DMS79 treated with DMSO at 0.1 percent for 48 hours (cell line): ENCODE measurements at regions not wholly inside any gene's neighbourhood (a gene's known extent, or its start where the extent isn't known, plus 50 kb on each side); places are given as distances from the start of the nearest gene placed in this dataset.

Source experiments
- DNase-seq: peaks from one replicate; lab custom pipeline; 2025; lab: John Stamatoyannopoulos, UW

DNA sequence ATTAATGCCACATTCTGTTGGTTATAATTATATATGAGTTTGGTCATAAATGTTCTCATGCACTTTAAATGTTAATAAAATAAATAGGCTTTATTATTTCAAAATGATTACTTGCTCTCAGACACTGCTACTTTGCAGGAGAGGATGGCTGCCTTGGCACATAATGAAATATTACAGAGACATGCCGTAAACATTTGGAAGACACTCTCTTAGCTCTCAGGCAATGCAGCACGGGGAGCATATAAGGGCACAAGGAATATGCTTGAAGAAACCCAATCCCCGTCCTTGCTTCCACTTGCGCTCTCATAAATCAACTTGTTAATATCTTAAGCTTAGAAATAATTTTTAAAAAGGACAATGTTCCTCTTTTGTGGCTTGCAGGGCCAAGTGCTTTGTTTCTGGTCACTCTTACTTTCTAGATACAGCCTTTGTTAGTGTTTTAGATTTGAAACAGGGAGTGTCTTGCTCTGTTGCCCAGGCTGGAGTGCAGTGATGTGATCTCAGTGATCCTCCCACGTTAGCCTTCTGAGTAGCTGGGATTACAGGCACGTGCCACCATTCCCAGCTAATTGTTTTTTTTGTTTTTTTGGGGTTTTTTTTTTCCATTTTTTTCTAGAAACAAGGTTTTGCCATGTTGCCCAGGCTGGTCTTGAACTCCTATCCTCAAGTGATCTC is 445.0 kb downstream of the SPRY1 start:
- DNase-seq, result no peak

DNA sequence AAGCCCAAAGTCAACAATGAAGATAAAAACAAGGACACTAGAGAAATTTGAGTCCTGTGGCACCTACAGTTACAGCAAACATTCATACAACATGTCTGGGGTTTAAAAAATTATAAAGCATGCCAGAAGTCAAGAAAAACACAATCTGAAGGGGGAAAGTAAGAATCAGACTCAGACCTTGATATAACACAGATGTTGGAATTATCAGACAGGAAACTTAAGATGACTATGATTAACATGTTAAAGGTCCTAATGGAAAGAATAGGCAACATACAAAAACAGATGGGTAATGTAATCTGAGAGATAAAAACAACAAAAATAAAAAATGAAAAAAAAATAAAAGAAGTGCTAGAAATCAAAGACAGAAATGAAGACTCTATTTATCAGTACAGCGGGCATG is 446.5 kb downstream of the SPRY1 start:
- no peak for DNase-seq

DNA sequence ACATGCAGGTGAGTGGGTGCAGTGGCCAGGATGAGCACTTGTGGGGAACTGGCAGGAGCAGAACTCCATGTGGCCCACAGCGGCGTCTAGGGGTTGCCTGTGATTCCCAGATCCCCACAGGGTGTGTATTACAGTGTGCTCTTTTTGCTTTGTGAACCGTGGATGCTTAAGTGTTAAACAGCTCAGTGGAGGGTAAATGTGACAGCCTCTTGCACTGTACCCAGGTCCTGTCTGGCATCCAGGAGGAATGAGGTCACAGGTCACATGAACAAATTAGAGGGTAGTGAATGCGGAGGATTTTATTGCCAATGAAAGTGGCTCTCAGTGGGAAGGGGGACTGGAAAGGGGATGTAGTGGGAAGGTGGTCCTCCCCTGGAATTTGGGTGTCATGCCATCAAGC is 447.8 kb downstream of the SPRY1 start:
- no peak for DNase-seq

DNA sequence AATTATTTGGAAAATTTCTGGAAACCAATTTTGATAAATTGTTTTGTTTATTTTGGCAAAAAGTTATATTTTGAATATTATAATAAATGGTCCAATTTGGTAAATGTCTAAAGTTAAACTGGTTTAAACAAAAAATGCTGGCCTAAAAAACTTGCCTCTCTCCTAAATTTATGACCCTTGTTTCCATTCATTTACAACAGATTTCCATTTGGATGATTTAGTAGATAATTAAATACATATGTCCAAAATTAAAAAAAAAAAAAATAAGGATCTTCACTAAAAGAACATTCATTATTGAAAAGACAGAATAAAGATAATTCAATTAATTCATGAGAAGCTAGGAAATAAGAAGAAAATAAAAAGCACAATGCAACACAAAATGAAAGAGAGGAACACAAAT is 449.5 kb downstream of the SPRY1 start:
- DNase-seq, result no peak

DNA sequence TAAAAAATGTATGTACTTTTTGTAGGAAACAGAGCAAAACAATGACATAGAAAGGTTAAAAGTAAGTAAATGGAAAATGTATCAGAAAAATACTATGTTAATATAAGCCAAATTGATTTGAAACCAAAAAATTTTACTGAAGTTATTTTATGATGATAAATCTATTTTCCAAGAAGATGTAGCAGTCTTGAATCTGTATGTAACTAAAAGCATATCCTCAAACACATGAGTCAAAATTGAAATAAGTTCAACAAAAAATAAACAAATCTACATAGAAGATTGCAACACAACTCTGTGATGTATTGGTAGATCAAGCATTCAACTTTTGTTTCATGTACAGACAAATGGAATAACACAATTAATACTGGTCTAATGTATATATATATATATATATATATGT is 450.0 kb downstream of the SPRY1 start:
- no peak for DNase-seq

DNA sequence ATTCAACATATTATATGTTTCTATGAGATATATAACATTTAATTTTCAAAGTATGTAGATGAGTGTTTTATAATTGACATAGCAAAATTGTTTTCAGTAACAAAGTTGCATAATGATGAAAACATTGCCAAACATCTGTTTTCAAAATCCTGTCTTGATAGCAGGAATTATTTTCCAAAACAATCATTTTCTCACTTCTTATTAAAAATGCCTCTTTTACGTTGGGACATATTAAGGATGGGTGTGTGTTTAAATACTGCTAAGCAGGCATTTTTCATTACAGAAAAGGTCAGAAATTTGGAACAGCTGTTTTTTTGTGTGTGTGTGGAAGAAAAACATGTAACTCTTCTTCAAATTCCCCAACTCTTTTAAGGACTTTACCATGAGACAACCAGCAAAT is 452.0 kb downstream of the SPRY1 start:
- DNase-seq, result no peak

DNA sequence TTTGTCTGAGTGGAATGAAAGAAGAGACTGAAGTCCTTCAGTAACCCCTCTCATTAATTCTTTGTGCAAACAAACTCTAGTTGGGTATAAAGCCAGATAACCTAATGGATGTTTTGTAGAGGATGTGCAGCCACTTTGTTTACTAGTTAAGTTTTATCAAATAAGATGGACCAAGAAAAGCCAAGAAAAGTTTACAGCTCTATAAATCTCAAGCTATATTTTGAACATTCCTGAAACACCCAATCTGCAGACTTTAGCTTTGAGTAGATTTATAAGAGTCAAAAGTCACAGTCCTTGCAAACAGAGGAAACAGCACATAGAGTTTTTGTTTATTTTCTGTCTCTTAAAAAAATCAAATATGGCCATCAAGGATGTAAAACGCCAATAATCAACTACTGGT is 452.9 kb downstream of the SPRY1 start:
- no peak for DNase-seq

DNA sequence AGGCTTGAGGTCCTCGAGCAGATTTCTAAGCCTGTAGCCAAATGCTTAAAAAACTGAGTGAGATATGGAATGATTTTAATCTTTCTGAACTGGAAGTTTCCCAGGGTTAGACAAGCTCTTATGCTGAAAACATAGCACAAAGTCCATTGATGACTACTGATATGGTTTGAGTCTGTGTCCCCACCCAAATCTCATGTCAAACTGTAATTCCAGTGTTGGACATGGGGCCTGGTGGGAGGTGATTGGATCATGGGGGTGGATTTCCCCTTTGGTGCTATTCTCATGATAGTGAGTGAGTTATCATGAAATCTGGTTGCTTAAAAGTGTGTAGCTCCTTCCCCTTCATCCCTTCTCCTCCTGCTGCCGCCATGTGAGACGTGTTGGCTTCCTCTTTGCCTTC is 454.9 kb downstream of the SPRY1 start:
- DNase-seq, result no peak

DNA sequence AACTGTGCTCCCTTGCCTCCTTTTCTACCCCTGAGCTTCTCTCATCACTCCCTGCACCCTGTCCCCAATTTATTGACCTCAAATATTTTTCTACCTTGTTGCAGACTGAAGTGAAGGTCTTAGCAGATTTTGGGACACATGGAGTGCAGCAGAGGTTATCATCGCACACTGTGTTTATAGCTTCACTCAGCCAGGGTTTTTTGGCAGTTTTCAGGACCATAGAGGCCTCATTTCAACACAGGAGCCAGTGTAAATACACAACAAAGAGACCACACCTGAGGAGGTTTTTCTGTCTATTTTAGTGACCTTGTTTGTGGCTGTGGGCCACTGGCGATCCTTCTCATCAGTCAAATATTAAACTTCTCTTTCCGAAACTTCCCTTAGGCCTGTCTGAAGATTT is 457.1 kb downstream of the SPRY1 start:
- no peak for DNase-seq

DNA sequence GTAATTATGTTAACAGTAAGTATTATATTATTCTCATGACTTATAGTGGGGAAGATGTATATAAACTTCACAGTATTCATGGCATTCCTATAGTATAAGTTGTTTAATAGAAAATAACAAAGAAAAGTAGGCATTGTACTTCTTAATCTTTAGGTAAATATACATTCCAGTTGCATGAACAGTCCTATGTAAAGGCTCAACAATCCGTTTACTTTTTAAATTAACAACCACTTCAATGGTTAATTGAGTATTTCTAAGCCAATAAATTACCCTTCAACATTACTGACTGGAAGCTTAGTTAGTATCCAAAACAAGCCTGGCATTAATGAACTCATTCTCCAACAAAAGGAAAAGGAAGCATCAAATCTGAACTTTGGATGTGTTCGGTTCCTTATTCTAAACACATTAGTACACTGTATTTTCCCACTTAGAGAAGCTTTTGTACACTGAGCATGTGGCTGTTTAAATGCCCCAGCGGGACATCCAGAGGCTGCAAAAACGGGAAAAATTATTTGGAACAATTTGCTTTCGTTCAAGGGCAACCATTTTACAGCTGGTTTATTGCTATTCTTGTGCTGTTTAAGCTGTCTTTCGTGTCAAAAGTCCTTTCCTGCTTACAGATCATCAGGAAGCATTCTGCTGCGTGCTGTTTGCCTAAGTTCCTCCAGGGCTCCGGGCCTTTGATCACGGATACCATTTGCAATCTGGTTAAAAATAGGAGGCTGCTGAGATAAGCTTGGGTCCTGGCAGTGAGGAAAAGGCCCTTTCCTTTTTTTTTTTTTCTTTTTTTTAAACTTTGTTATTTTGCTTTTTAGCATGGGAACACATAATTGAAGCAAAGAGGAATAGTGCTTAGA is 460.3 kb downstream of the SPRY1 start:
- no peak for DNase-seq

DNA sequence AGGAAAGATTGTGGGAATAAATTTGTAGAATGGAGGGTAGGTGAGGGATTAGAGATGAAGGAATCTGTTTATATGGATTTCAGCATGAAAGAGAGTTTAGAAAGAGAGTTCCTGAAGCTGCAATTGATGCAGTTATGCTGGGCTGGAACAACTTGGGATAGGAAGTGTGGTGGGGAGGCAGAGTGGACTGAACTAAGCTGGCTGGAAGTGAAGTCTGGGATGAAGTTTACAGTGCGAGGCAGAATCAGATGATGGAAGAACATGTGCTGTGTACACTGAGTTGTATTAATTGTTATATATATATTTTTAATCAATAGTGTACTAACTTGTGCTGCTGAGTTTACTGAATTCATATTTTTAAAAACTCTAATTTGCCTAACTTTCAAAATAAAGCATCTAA is 461.9 kb downstream of the SPRY1 start:
- DNase-seq, result no peak

DNA sequence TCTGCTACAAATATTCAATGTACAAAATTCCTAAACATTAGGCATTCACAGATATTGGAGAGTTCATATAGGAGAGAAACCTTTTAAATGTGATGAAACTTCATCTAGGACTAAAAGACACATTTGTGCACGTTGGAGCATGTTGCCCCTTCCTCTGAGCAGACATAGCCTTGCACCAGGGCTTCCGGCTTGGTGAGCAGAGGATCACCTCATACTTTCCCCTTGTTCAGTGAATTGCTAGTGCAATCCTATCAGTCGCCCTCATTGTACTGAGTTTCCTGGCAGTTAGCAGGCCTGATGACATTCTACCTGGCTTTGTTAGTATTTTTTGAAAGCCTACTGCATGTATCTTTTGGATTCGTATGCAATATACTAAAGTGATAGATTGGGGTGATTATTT is 466.2 kb downstream of the SPRY1 start:
- no peak for DNase-seq

DNA sequence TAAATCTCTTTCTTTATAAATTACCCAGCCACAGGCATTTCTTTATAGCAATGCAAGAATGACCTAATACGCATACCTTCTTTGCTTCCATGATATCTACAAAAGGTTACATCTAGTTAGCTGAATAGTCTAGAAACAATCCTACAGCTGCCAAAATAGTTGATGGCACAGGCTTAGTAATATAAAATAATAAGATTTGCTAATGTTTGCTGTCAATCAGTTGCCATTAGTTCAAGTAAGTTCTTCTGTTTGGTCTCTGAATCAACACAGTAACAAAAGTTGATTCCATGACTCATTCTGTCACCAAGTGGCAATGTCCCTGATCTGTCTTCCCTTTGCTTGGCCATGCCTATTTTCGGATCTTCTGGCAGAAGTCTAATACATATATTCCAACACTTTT is 470.2 kb downstream of the SPRY1 start:
- DNase-seq, result no peak

DNA sequence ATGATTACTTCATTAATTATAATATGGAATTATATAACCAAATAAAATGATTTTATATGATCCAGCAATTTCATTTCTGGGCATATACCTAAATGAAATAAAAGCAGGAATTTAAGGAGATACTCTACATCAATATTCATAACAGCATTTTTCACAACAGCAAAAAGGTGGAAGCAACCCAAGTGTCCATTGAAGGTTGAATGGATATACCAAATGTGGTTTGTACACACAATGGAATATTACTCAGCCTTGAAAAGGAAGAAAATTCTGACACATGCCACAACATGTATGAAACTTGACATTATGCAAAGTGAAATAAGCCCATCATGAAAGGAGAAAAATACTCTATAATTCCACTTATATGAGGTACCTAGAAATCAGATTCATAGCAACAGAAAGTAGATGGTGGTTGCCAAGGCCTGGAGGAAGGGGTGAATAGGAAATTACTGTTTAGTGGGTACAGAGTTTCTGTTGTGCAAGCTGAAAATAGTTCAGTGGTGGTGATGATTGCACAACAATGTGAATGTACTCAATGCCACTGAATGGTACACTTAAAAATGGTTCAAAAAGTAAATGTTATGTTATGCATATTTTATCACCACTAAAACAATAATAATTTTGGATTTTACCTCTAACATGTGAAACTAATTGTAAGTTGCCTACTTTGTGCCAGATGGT is 471.5 kb downstream of the SPRY1 start:
- DNase-seq, result no peak

DNA sequence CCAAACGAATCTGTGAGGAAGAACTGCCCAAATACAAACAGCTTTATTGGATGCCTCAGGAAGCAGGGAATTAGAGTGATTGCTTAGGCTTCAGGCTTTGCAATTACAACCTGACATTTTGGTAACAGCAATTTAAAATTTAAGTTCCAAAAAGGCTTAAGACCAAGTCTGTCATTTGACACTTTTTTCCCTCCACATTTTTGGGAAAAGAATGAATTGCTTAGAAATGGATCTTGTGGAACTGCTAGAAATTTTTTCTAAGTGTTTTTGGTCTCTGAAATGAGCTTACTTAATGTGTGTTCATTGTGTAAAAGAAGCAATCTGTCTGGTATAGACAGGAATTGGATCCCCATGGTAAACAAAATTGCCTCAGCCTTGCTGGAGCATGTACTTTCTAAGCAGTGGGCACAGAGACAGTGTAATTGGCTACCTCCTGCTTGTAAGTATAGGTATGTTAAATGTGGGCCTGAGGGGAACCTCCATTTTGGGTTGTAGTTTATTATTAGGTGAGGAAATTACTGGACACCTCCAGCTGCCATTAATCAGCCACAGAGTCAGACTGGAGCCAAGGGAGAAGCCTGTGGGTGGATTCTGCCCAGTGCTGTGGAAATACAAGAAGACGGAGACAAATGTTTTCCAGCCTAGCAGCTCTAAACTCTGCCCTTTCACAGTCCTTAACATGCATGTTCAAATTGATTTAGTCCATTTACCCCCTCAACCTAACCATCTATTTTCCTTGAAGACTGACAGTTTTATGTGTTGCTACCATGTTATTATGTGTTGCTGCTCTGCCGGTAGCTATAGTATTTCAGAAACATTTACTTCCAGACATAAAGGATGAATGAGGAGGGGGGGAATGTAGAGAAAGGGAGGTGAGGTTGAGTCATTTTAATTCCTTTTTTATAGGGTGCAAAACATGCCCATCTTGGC is 473.0 kb downstream of the SPRY1 start:
- no peak for DNase-seq

DNA sequence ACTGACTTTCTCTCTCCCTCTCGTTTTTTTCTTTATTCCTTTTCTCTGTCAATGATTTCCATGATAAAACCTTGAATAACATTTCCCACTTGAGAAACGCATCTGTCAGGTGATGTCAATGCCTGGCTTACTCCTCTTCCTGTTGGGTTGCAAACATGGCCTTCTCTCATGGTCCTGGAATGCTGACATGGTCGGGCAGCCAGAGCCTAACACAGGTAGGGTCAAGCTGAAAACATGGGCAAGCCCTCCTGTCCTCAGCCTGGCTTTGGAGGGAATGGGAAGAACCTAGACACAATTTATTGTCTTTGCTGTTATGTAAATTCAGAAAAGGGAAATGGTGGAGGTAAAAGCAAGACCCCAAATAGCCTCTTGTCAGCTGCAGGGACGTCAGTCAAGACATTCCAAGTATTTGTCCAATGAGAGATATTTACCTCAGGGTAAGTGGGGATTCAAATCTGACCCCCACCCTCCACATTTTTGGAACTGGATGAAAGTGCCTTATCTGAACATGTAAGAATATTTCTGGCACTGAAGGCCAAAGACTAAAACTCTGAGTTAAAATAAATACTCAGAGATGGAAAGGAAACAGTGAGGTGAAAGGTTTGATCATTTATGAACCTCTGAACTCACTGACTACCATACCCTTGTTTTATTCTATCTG is 473.8 kb downstream of the SPRY1 start:
- no peak for DNase-seq

DNA sequence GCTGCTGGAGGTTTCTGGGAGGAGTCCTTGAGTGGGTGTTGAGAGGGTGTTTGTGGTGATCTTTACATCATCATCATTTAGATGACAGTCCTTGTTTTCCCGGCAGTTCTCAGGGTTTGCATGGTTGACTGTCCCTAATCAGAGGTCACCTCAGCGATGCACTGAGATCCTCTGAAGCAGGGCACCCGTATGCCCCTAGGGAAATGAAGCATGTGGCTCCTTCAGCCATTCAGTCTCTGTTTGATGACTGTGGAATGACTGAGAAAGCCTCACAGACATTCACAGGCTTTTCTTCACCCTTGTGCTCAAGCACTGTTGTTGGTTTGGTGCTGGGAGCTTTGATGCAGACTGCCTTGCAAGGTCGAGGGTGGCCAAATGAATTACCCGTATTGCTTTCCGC is 474.7 kb downstream of the SPRY1 start:
- no peak for DNase-seq

DNA sequence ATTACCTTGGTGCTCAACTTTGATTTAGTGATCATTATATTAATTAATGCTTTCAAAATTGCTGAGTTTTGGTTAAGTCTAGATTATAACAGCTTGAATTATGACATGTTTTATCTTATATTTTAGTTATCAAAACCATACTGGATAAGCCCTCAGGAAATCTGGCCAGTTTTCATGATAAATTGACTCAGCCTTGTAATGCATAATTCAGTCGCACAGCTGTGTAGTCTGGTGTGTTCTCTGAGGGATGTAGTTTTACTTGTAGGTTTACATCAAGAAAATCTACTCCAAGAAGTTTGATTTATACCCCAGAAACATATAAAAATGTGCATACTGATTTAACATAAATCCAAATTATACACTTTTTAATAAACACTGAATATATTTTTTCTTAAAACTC is 477.5 kb downstream of the SPRY1 start:
- DNase-seq, result no peak

DNA sequence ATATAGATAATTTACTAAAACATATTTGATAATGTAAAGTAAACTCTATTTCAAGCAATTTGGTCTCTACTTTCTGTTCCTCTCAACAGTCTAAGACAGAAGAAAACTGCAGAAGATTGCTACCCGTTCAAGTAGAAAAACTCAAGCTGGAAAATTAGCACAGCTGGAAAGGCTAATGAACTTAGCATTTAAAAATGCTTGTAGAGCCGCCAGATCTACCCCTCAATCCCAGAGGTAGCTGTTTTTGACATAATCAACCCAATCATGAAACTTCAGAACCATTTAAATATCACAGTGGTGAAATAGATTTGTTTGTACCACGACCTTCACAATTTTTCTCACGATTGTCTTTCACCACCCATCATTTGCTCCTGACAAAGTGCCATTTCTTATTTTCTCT is 479.5 kb downstream of the SPRY1 start:
- DNase-seq, result no peak

DNA sequence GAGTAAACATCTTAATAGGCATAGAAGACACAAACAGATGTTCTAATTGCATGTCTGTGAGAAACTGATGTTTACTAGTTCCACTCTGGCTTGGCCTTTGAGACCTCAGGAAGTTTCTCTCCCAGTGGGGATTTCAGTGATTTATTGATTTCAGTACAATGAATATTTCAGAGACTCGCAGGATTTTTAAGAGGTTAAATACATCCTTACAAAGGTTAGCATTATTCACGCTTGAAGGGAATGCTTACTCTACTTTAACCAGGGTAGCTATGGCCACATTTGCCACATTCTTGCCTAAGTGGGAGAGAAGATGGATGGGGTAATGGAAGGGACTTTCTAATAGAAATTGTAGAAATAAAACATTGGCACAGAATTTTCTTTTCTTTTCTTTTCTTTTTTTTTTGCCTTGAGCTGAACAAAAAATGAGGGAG is 480.1 kb downstream of the SPRY1 start:
- no peak for DNase-seq

DNA sequence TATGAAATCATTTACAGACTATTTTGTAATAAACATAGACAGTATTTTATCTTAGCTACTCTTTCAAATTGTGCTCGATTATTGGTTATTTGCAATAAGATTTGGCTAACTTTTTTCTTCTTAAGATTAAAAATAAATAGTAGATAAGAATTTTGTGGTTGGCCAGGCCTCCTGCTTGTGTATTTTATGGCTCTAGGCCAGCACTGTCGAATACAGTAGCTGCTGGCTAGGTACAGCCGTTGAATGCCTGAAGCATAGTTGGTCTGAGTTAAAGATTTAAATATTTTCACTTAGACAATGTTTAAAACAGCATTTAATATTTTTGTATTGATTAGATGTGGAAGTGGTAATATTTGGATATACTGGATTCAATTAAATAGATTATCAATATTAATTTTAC is 481.0 kb downstream of the SPRY1 start:
- DNase-seq, result no peak

DNA sequence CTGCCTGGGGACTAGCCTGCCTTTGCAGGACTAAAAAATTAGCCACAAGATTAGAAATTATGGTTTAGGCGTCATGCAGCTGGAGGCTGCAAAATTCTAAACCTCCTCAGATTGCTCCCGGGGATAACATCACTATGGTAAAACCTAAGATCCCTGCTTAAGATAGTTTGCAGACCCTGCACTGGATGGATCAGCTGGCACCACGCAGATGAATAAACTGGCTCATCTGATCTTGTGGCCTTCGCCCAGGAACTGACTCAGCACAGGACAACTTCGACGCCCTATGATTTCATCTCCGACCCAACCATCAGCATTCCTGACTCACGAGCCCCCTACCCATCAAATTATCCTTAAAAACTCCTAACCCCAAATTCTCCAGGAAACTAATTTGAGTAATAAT is 482.4 kb downstream of the SPRY1 start:
- no peak for DNase-seq
